WERI-Rb-1 (cell line): ENCODE measurements at regions not wholly inside any gene's neighbourhood (a gene's known extent, or its start where the extent isn't known, plus 50 kb on each side); places are given as distances from the start of the nearest gene placed in this dataset.

ENCODE experiments used
- DNase-seq: peaks from one replicate; pipeline ENCODE4 v3.0.0-alpha.2; 2020
- H3K27ac ChIP-seq: fragments of 250-450 bp; sonication (Bioruptor Pico); 2 replicates; pipeline ENCODE4 v1.5.1; 2020; ENCODE audit warnings: mild to moderate bottlenecking, moderate library complexity
- H3K27me3 ChIP-seq: fragments of 250-450 bp; sonication (Bioruptor Pico); 2 replicates; pipeline ENCODE4 v1.5.1; 2021; ENCODE audit warnings: mild to moderate bottlenecking, low read depth, moderate library complexity; ENCODE audit not compliant: insufficient read depth, severe bottlenecking
- H3K36me3 ChIP-seq: fragments of 250-450 bp; sonication (Bioruptor Pico); 2 replicates; pipeline ENCODE4 v1.5.1; 2020; ENCODE audit warnings: mild to moderate bottlenecking, moderate library complexity
- H3K4me3 ChIP-seq: 2 replicates; pipeline ENCODE4 v1.5.1; 2011; ENCODE audit warnings: low read depth, mild to moderate bottlenecking, control low read depth, low read length
- H3K9me3 ChIP-seq: fragments of 250-450 bp; sonication (Bioruptor Pico); 2 replicates; pipeline ENCODE4 v1.5.1; 2021; ENCODE audit warnings: mild to moderate bottlenecking, moderate library complexity; ENCODE audit not compliant: severe bottlenecking
- CTCF ChIP-seq: IDR thresholded peaks from 2 replicates; pipeline ENCODE4 v1.5.1; 2011; ENCODE audit warnings: low read depth, mild to moderate bottlenecking, control low read depth, inconsistent platforms, low read length

GRCh38 chr6:51013376-51013775 lies 194.7 kb downstream of the TFAP2B start:
- DNase-seq = no peak

GRCh38 chr6:51015394-51015793 lies 196.7 kb downstream of the TFAP2B start:
- H3K27me3 ChIP-seq = no peaks in the 10 kb centered on the region
- H3K9me3 ChIP-seq = no peaks in the 10 kb centered on the region
- DNase-seq = no peak
- no peak overlapping the region for H3K27ac ChIP-seq
- H3K4me3 ChIP-seq = no peak overlapping the region
- H3K36me3 ChIP-seq = no peaks in the 10 kb centered on the region
- no peak for TF ChIP-seq CTCF

More at GRCh38 chr6:51013376-51013775, 194.7 kb downstream of the TFAP2B start:
- Histone ChIP-seq H3K36me3 (no peaks in the 10 kb centered on the region), H3K4me3 (no peak overlapping the region), H3K27me3 (no peaks in the 10 kb centered on the region), H3K27ac (no peak overlapping the region), H3K9me3 (no peaks in the 10 kb centered on the region)
- no peak for TF ChIP-seq CTCF

- Histone ChIP-seq H3K9me3 (no peaks in the 10 kb centered on the region), H3K27me3 (no peaks in the 10 kb centered on the region), H3K27ac (no peak overlapping the region), H3K4me3 (no peak overlapping the region), H3K36me3 (no peaks in the 10 kb centered on the region)
- no peak for DNase-seq
- TF ChIP-seq CTCF = no peak
Observed at GRCh38 chr6:51016489-51016888, 197.8 kb downstream of the TFAP2B start.

- Histone ChIP-seq H3K36me3 (no peaks in the 10 kb centered on the region), H3K27ac (no peak overlapping the region), H3K27me3 (no peaks in the 10 kb centered on the region), H3K4me3 (no peak overlapping the region), H3K9me3 (no peaks in the 10 kb centered on the region)
- TF ChIP-seq CTCF = no peak
- no peak for DNase-seq
Observed at GRCh38 chr6:51019806-51020205, 201.1 kb downstream of the TFAP2B start.

GRCh38 chr6:51021171-51021570 lies 202.5 kb downstream of the TFAP2B start:
- no peak overlapping the region for H3K27ac ChIP-seq
- DNase-seq = no peak
- no peaks in the 10 kb centered on the region for H3K27me3 ChIP-seq
- no peak overlapping the region for H3K4me3 ChIP-seq
- H3K9me3 ChIP-seq = no peaks in the 10 kb centered on the region
- H3K36me3 ChIP-seq = no peaks in the 10 kb centered on the region
- TF ChIP-seq CTCF = no peak

- Histone ChIP-seq H3K27me3 (no peaks in the 10 kb centered on the region), H3K36me3 (no peaks in the 10 kb centered on the region), H3K9me3 (no peaks in the 10 kb centered on the region), H3K4me3 (no peak overlapping the region), H3K27ac (no peak overlapping the region)
- TF ChIP-seq CTCF = no peak
- DNase-seq = no peak
Observed at GRCh38 chr6:51024126-51024525, 205.5 kb downstream of the TFAP2B start.
